Left lung (tissue), 4 donors: ENCODE measurements at regions not wholly inside any gene's neighbourhood (a gene's known extent, or its start where the extent isn't known, plus 50 kb on each side); places are given as distances from the start of the nearest gene placed in this dataset.

Experiments used
- ATAC-seq: fragments of 200-7000 bp; cut with Tn5 transposase; one replicate; pipeline ENCODE4 v1.9.1; 2020; ENCODE audit warnings: moderate library complexity
- DNase-seq, 4 donors: peaks; one replicate each; pipeline ENCODE4 v3.0.0-alpha.2; 2013 to 2020
- H3K27ac ChIP-seq, 2 donors: fragments of 200-600 bp; sonication (generic) in 1 of 2; one replicate each; pipeline versions ENCODE4 v1.5.0 to v1.8.0; 2020 to 2021
- H3K27me3 ChIP-seq, 2 donors: fragments of 200-600 bp; sonication (generic) in 1 of 2; one replicate each; pipeline versions ENCODE4 v1.5.0 to v1.8.0; 2020 to 2021
- H3K36me3 ChIP-seq, 2 donors: fragments of 200-600 bp; sonication (generic) in 1 of 2; one replicate each; pipeline versions ENCODE4 v1.5.0 to v1.8.0; 2020 to 2021
- H3K4me1 ChIP-seq, 2 donors: fragments of 200-600 bp; one replicate each; pipeline ENCODE4 v1.8.0; 2021
- H3K4me3 ChIP-seq, 2 donors: fragments of 200-600 bp; sonication (generic) in 1 of 2; one replicate each; pipeline versions ENCODE4 v1.5.0 to v1.8.0; 2020 to 2021; ENCODE audit warnings: mild to moderate bottlenecking in 1 of 2
- H3K9me3 ChIP-seq, 2 donors: fragments of 200-600 bp; sonication (generic) in 1 of 2; one replicate each; pipeline versions ENCODE4 v1.5.0 to v1.8.0; 2020 to 2021
- intact Hi-C, 2 donors: fragments of 100-400 bp; cut with DNase I; formaldehyde crosslinking; loops; one replicate each; pipeline versions ENCODE4 v1.11.2 to v1.14.2; 2022
- TF ChIP-seq, protein P1 (sequence below), 2 donors: fragments of 200-600 bp; sonication (generic) in 1 of 2; IDR thresholded peaks; one replicate each; pipeline versions ENCODE4 v1.5.0 to v1.8.0; 2021; ENCODE audit warnings: antibody characterized with exemption in 2 of 2
- donor health status: DM: no; HTN: yes; CAD: no.
- donor health status: DM: no; HTN: no; CAD: no.

GRCh38 chr5:2565147-2565546 is 186.3 kb downstream of the IRX2 start:
- no peaks in the 10 kb centered on the region for H3K4me1 ChIP-seq
- ATAC-seq (no peak), DNase-seq (no peak)
- no peaks in the 10 kb centered on the region for H3K36me3 ChIP-seq
- intact Hi-C loops: no loop called here
- no peak overlapping the region for H3K27ac ChIP-seq
- TF ChIP-seq, protein P1, sequence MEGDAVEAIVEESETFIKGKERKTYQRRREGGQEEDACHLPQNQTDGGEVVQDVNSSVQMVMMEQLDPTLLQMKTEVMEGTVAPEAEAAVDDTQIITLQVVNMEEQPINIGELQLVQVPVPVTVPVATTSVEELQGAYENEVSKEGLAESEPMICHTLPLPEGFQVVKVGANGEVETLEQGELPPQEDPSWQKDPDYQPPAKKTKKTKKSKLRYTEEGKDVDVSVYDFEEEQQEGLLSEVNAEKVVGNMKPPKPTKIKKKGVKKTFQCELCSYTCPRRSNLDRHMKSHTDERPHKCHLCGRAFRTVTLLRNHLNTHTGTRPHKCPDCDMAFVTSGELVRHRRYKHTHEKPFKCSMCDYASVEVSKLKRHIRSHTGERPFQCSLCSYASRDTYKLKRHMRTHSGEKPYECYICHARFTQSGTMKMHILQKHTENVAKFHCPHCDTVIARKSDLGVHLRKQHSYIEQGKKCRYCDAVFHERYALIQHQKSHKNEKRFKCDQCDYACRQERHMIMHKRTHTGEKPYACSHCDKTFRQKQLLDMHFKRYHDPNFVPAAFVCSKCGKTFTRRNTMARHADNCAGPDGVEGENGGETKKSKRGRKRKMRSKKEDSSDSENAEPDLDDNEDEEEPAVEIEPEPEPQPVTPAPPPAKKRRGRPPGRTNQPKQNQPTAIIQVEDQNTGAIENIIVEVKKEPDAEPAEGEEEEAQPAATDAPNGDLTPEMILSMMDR (IDR thresholded peaks at IDR 0.05): no peak
- no peak overlapping the region for H3K4me3 ChIP-seq
- H3K9me3 ChIP-seq: peaks cover 0 to 17% of the 10 kb centered on the region in 2 donors
- H3K27me3 ChIP-seq: no peaks in the 10 kb centered on the region

GRCh38 chr5:2563046-2563445 is 188.4 kb downstream of the IRX2 start:
- Histone ChIP-seq H3K27me3 (no peaks in the 10 kb centered on the region), H3K4me3 (no peak overlapping the region), H3K27ac (no peak overlapping the region), H3K9me3 (peaks cover 0 to 17% of the 10 kb centered on the region in 2 donors), H3K4me1 (no peaks in the 10 kb centered on the region), H3K36me3 (no peaks in the 10 kb centered on the region)
- ATAC-seq (no peak), DNase-seq (no peak)
- TF ChIP-seq, protein P1 (IDR thresholded peaks at IDR 0.05): no peak
- intact Hi-C loops: no loop called here

GRCh38 chr5:2562036-2562435 is 189.4 kb downstream of the IRX2 start:
- Histone ChIP-seq H3K4me3 (no peak overlapping the region), H3K4me1 (no peaks in the 10 kb centered on the region), H3K36me3 (no peaks in the 10 kb centered on the region), H3K9me3 (peaks cover 0 to 23% of the 10 kb centered on the region in 2 donors), H3K27ac (no peak overlapping the region), H3K27me3 (no peaks in the 10 kb centered on the region)
- intact Hi-C loops: no loop called here
- TF ChIP-seq, protein P1 (IDR thresholded peaks at IDR 0.05): no peak
- DNase-seq (no peak), ATAC-seq (no peak)

DNA sequence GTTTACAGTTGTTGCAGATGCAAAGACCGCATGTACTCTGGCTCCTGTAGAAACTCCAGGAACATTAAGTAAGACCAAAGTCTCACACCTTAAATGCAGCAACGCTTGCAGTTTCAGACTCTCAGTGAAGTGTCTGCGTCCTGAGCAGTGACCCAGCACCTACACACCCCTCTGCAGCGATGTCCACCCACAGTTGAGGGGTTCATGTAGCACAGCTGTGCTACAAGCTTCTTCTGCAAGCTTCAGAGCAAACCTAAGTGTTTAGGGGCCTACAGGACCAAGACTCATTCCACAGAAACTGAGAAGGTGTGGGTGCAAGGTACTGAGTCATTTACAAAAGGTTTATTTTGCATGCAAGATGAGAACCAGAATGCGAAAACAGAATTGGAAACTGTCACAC is 191.0 kb downstream of the IRX2 start:
- TF ChIP-seq, protein P1 (IDR thresholded peaks at IDR 0.05): no peak
- Histone ChIP-seq H3K36me3 (no peaks in the 10 kb centered on the region), H3K27me3 (no peaks in the 10 kb centered on the region), H3K4me1 (no peaks in the 10 kb centered on the region), H3K27ac (no peak overlapping the region), H3K4me3 (no peak overlapping the region), H3K9me3 (peaks cover 0 to 31% of the 10 kb centered on the region in 2 donors)
- intact Hi-C loops: no loop called here
- ATAC-seq (no peak), DNase-seq (no peak)

- no peak for ATAC-seq
- no peak for DNase-seq
- Histone ChIP-seq H3K4me3 (no peak overlapping the region), H3K27me3 (no peaks in the 10 kb centered on the region), H3K27ac (no peak overlapping the region), H3K9me3 (peaks cover 0 to 50% of the 10 kb centered on the region in 2 donors), H3K4me1 (no peaks in the 10 kb centered on the region), H3K36me3 (no peaks in the 10 kb centered on the region)
- TF ChIP-seq, protein P1 (IDR thresholded peaks at IDR 0.05): no peak
- intact Hi-C loops: no loop called here
Observed at GRCh38 chr5:2557435-2557834, 194.0 kb downstream of the IRX2 start.
